Neutrophil (primary cell): ENCODE measurements at regions not wholly inside any gene's neighbourhood (a gene's known extent, or its start where the extent isn't known, plus 50 kb on each side); places are given as distances from the start of the nearest gene placed in this dataset.

Source experiments
- H3K27ac ChIP-seq: fragments of 200-600 bp; sonication (generic); 2 replicates; pipeline ENCODE4 v1.5.1; 2016; ENCODE audit warnings: mild to moderate bottlenecking, moderate library complexity
- H3K27me3 ChIP-seq: fragments of 200-600 bp; sonication (generic); 2 replicates; pipeline ENCODE4 v1.6.0; 2016; ENCODE audit warnings: mild to moderate bottlenecking
- H3K36me3 ChIP-seq: fragments of 200-600 bp; sonication (generic); 2 replicates; pipeline ENCODE4 v1.5.1; 2017
- H3K4me1 ChIP-seq, 2 experiments: fragments of 200-600 bp in 1 of 2; sonication (generic) in 1 of 2; 1 replicate in 1 of 2; 2 replicates in 1 of 2; pipeline versions ENCODE4 v1.5.1 to v1.6.1; 2013 to 2016; ENCODE audit warnings: low read depth in 1 of 2, low read length in 1 of 2, mild to moderate bottlenecking in 1 of 2, moderate library complexity in 1 of 2; ENCODE audit not compliant: control insufficient read depth in 1 of 2, insufficient read depth in 1 of 2
- H3K4me3 ChIP-seq, 2 experiments: fragments of 200-600 bp in 1 of 2; sonication (generic) in 1 of 2; 1 replicate in 1 of 2; 2 replicates in 1 of 2; pipeline ENCODE4 v1.5.1; 2013 to 2016; ENCODE audit warnings: low read depth in 1 of 2, low read length in 1 of 2, mild to moderate bottlenecking in 1 of 2, moderate library complexity in 1 of 2
- H3K9me3 ChIP-seq: fragments of 200-600 bp; sonication (generic); 2 replicates; pipeline ENCODE4 v1.5.1; 2016
- TF ChIP-seq, protein P1 (sequence below): fragments of 200-600 bp; sonication (generic); IDR thresholded peaks from 2 replicates; pipeline ENCODE4 v1.5.1; 2016; ENCODE audit warnings: antibody characterized with exemption

DNA sequence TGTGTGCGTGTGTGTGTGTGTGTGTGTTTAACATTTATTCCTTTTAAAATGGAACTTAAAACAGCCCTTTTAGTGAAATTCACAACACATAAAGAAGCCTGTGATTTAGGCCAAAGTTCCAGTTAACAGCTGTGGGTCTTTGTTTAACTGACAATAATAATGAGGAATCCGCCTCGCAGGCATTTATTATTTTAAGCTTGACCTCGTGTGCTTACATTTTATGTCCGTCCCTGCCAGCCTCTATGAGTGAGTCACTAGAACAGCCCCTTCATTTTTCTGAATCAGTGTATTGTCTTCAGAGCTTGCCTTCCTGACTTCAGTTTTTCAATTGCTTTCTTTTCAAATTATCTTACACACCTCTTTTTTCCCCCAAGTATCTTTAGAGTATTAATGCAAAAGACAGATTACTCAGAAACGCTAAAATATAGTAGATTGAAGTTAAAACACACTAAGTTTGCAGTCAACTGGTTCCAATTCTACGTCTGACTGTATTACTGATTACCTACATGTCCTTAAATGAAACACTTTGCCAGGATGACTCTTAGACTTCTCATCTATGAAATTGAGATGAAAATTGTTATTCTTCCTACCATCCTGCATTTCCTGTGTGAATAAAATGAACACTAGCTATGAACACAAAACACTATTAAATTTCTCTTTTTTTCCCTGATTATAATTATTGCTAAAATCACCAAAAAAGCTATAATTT is 319.6 kb upstream of the HS3ST1 start:
- Histone ChIP-seq H3K27ac (no peak overlapping the region), H3K36me3 (no peaks in the 10 kb centered on the region), H3K4me3 (no peak overlapping the region), H3K4me1 (no peaks in the 10 kb centered on the region), H3K9me3 (no peaks in the 10 kb centered on the region), H3K27me3 (no peaks in the 10 kb centered on the region)
- TF ChIP-seq, protein P1, sequence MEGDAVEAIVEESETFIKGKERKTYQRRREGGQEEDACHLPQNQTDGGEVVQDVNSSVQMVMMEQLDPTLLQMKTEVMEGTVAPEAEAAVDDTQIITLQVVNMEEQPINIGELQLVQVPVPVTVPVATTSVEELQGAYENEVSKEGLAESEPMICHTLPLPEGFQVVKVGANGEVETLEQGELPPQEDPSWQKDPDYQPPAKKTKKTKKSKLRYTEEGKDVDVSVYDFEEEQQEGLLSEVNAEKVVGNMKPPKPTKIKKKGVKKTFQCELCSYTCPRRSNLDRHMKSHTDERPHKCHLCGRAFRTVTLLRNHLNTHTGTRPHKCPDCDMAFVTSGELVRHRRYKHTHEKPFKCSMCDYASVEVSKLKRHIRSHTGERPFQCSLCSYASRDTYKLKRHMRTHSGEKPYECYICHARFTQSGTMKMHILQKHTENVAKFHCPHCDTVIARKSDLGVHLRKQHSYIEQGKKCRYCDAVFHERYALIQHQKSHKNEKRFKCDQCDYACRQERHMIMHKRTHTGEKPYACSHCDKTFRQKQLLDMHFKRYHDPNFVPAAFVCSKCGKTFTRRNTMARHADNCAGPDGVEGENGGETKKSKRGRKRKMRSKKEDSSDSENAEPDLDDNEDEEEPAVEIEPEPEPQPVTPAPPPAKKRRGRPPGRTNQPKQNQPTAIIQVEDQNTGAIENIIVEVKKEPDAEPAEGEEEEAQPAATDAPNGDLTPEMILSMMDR, result no peak

DNA sequence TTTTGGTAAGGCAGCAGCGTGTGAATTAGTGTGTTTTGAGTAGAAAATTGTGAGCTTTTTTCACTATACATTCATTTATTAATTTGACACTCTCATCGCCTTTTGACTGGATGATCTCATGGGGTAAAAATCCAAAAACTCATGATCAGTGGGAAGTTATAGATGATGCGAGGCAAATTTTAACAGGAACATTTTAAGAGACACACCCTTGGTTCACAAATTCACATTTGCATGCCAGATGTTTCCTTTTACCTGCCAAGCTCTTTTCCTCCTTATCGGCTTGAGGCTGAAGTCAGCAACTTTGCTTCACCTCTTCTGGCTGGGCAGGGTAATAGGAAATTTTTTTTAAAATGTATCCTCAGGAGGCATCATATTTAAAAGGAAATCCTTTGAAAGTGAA is 318.0 kb upstream of the HS3ST1 start:
- no peaks in the 10 kb centered on the region for H3K4me1 ChIP-seq
- no peak overlapping the region for H3K4me3 ChIP-seq
- no peak overlapping the region for H3K27ac ChIP-seq
- H3K27me3 ChIP-seq, result no peaks in the 10 kb centered on the region
- H3K9me3 ChIP-seq, result no peaks in the 10 kb centered on the region
- H3K36me3 ChIP-seq, result no peaks in the 10 kb centered on the region
- TF ChIP-seq, protein P1, result no peak

DNA sequence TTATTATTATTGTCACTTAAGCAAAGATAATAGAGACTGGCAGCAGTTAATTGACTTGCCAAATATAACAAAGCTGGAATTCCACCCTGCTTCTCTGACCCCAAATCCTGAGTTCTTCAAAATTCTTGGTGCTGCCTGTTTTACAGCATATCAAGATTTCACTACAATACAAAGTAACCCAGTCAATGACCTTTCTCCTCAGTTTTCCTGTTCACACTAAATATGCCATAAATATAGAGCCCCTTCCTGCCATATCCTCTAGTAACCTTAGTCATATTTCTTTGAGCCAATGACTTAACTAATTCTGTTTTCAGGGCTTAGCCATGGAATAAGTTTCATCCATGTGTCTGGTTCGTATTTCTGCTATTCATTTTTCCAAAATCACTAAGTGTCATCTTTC is 315.3 kb upstream of the HS3ST1 start:
- no peaks in the 10 kb centered on the region for H3K4me1 ChIP-seq
- H3K9me3 ChIP-seq, result no peaks in the 10 kb centered on the region
- no peak overlapping the region for H3K4me3 ChIP-seq
- H3K27me3 ChIP-seq, result no peaks in the 10 kb centered on the region
- no peaks in the 10 kb centered on the region for H3K36me3 ChIP-seq
- TF ChIP-seq, protein P1, result no peak
- H3K27ac ChIP-seq, result no peak overlapping the region

DNA sequence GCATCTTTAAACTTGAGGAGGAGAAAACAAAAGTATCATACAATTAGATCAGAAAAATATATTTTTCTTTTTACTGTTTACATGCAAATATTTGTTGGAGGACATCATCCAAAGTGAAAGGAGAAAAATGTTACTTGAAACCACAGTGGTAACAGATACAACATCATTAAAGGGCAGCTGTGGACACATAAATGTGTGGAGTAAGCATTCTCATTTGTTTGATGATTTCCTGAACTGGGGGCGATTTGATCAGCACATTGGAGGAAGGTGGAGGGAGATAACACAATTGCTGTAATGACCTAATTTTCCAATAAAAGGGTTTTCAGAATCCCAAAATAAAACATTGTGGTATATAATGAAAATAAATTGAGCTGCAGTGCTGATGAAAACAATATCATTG is 314.5 kb upstream of the HS3ST1 start:
- H3K4me3 ChIP-seq, result no peak overlapping the region
- no peaks in the 10 kb centered on the region for H3K9me3 ChIP-seq
- H3K27me3 ChIP-seq, result no peaks in the 10 kb centered on the region
- TF ChIP-seq, protein P1, result no peak
- no peaks in the 10 kb centered on the region for H3K36me3 ChIP-seq
- no peaks in the 10 kb centered on the region for H3K4me1 ChIP-seq
- H3K27ac ChIP-seq, result no peak overlapping the region

DNA sequence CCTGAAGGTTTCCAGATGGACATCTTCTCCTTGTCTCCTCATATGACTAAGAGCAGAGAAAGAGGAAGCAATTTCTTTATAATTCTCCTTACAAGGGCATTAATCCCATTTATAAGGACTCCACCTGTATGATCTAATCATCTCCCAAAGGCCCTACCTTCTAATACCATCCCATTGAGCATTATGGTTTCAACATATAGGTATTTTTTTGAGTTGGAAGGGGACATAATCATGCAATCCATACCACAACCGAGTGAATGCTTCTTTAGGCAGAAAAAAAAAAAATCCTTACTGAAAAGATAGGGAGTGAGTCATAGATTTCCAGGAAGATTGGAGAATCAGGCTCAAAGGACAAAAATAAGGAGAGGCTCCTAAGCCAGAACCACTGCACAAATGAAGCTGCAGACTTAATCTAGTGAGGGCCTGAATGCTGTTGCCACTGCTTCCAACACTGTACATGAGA is 312.5 kb upstream of the HS3ST1 start:
- Histone ChIP-seq H3K4me3 (no peak overlapping the region), H3K27ac (no peak overlapping the region), H3K9me3 (no peaks in the 10 kb centered on the region), H3K27me3 (no peaks in the 10 kb centered on the region), H3K4me1 (no peaks in the 10 kb centered on the region), H3K36me3 (no peaks in the 10 kb centered on the region)
- TF ChIP-seq, protein P1, result no peak
